ENCODE measurements at regions not wholly inside any gene's neighbourhood (a gene's known extent, or its start where the extent isn't known, plus 50 kb on each side); places are given as distances from the start of the nearest gene placed in this dataset.

DNA sequence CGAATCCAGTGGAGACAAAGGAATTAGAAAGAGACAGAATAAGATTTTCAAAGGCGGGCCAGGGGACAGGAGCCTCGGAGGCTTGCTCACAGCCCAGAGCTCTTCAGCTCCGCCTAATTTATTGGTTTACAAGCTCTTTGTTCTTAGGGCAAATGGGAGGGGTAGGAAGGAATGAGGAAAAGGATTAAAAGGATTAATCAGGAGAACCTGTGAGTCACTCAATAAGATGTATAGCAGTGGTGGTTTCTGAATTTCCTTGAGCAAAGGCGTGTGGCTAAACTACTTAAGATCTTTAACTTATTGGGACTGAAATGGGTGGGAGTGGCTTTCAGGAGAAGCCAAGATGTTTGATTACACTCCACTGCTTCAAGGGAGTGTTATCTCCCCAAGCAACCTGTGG lies 456.0 kb upstream of the SPANXN1 start:
- 67 to 73% methylated on average over 5 of the region's 5 CpGs for WGBS, 2 donors
- H3K9me3 ChIP-seq: peaks cover 0 to 63% (median 7%) of the 10 kb centered on the region in 11 donors
- TF ChIP-seq, protein P1, sequence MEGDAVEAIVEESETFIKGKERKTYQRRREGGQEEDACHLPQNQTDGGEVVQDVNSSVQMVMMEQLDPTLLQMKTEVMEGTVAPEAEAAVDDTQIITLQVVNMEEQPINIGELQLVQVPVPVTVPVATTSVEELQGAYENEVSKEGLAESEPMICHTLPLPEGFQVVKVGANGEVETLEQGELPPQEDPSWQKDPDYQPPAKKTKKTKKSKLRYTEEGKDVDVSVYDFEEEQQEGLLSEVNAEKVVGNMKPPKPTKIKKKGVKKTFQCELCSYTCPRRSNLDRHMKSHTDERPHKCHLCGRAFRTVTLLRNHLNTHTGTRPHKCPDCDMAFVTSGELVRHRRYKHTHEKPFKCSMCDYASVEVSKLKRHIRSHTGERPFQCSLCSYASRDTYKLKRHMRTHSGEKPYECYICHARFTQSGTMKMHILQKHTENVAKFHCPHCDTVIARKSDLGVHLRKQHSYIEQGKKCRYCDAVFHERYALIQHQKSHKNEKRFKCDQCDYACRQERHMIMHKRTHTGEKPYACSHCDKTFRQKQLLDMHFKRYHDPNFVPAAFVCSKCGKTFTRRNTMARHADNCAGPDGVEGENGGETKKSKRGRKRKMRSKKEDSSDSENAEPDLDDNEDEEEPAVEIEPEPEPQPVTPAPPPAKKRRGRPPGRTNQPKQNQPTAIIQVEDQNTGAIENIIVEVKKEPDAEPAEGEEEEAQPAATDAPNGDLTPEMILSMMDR (IDR thresholded peaks at IDR 0.05): no peak
- intact Hi-C loops (cut with DNase I): no loop called here
- H3K36me3 ChIP-seq: no peaks in the 10 kb centered on the region
- H3K27ac ChIP-seq: no peak overlapping the region
- no peaks in the 10 kb centered on the region for H3K27me3 ChIP-seq
- H3K4me3 ChIP-seq: no peak overlapping the region
- no peaks in the 10 kb centered on the region for H3K4me1 ChIP-seq
- no peak for ATAC-seq
- DNase-seq: no peak

DNA sequence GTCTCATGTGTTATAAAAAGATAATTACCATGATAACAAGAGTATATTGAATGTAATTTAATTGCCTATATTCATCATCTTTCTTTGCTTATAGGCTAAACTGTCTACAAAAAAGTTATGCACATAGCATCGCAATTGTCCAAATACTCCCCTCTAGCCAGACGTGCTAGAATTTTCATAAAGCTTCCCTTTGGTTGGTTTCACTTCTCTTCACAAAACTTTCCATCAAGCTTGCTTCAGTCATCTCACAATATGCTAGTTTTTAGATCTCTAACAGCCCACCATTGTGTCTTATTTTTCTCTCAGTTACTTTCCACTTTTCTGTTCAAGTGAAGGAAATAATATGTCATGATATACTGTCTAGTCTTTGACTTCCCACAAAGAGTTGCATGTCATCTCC lies 448.3 kb upstream of the SPANXN1 start:
- no peak overlapping the region for H3K27ac ChIP-seq
- DNase-seq (no peak), ATAC-seq (no peak)
- WGBS, 2 donors: 81 to 90% methylated on average over 2 of the region's 2 CpGs
- no peaks in the 10 kb centered on the region for H3K4me1 ChIP-seq
- no peaks in the 10 kb centered on the region for H3K27me3 ChIP-seq
- no peaks in the 10 kb centered on the region for H3K36me3 ChIP-seq
- H3K4me3 ChIP-seq: no peak overlapping the region
- intact Hi-C loops (cut with DNase I): no loop called here
- TF ChIP-seq, protein P1 (IDR thresholded peaks at IDR 0.05): no peak
- no peaks in the 10 kb centered on the region for H3K9me3 ChIP-seq

DNA sequence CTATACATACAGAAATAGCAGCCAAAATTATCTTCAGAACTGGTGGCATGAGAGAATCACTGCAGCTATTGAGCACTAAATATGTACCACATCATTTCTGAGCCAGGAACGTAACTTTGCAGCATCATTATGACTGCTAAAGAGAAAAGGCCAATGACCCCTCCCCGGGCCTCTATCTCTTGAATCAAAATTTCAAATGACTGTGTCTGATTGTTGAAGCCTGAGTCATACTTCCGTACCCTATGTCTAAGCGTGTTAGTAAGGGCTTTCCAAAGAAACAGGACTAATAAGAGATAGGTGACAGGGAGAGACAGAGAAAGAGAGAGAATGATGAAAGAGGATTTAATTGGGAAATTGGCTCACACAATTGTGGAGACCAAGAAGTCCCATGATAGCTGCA lies 445.5 kb upstream of the SPANXN1 start:
- no peaks in the 10 kb centered on the region for H3K36me3 ChIP-seq
- no peaks in the 10 kb centered on the region for H3K4me1 ChIP-seq
- ATAC-seq (no peak), DNase-seq (no peak)
- H3K9me3 ChIP-seq: no peaks in the 10 kb centered on the region
- 65 to 71% methylated on average over 4 of the region's 4 CpGs for WGBS, 2 donors
- no peak overlapping the region for H3K27ac ChIP-seq
- TF ChIP-seq, protein P1 (IDR thresholded peaks at IDR 0.05): no peak
- intact Hi-C loops (cut with DNase I): no loop called here
- no peak overlapping the region for H3K4me3 ChIP-seq
- H3K27me3 ChIP-seq: no peaks in the 10 kb centered on the region

DNA sequence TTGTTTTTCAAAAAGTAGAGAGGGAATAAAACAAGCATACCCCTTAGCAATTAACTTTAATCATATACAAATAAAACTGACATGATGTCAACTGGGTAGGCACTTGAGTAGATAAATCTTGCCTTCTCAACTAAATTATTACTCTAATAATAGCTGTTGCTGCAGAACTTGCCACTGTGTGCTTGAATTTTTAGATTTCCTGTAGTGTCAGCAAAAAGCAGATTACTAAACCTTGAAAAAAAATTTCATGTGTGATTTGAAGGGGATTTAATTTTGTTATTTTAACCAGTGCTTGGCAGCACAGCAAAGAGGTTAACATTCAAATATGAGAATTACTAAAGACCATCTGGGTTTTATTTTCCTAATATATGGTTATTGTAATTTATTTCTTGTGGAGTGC lies 438.3 kb upstream of the SPANXN1 start:
- intact Hi-C loops (cut with DNase I): no loop called here
- Histone ChIP-seq H3K9me3 (peaks cover 0 to 7% (median 0%) of the 10 kb centered on the region in 11 donors), H3K4me3 (no peak overlapping the region), H3K36me3 (no peaks in the 10 kb centered on the region), H3K4me1 (no peaks in the 10 kb centered on the region), H3K27ac (no peak overlapping the region), H3K27me3 (no peaks in the 10 kb centered on the region)
- ATAC-seq (no peak), DNase-seq (no peak)
- TF ChIP-seq, protein P1 (IDR thresholded peaks at IDR 0.05): no peak

DNA sequence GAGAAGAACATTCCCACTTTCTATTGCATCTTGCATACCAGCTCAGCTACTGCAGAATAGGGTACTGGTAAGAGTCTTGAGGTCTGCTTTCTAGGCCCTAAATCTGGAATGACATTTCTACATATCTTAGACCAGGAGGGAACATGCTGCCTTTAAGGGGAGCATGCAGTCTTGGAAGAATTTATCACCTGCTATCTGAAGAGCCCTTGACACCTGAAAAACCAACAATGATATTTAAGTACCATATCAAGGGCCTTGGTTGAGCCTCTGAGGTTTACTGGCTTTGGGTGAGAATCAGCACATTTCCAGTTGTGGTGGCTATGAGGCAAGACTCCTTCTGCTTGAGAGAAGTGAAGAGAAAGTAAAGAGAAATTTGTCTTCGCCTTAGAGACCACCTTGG lies 436.8 kb upstream of the SPANXN1 start:
- ATAC-seq (no peak), DNase-seq (no peak)
- no peak overlapping the region for H3K4me3 ChIP-seq
- intact Hi-C loops (cut with DNase I): no loop called here
- H3K27me3 ChIP-seq: no peaks in the 10 kb centered on the region
- 60 to 83% methylated on average over 1 of the region's 1 CpG for WGBS, 2 donors
- peaks cover 0 to 7% (median 0%) of the 10 kb centered on the region in 11 donors for H3K9me3 ChIP-seq
- no peaks in the 10 kb centered on the region for H3K36me3 ChIP-seq
- no peak overlapping the region for H3K27ac ChIP-seq
- no peaks in the 10 kb centered on the region for H3K4me1 ChIP-seq
- TF ChIP-seq, protein P1 (IDR thresholded peaks at IDR 0.05): no peak

Data from heart right ventricle (tissue), 16 donors.